ENCODE measurements at regions not wholly inside any gene's neighbourhood (a gene's known extent, or its start where the extent isn't known, plus 50 kb on each side); places are given as distances from the start of the nearest gene placed in this dataset.
"Not testable (repeated sequence)": the region's sequence is repeated elsewhere in the genome, so short reads cannot be mapped to it uniquely, and the experiment has no call there.

DNA sequence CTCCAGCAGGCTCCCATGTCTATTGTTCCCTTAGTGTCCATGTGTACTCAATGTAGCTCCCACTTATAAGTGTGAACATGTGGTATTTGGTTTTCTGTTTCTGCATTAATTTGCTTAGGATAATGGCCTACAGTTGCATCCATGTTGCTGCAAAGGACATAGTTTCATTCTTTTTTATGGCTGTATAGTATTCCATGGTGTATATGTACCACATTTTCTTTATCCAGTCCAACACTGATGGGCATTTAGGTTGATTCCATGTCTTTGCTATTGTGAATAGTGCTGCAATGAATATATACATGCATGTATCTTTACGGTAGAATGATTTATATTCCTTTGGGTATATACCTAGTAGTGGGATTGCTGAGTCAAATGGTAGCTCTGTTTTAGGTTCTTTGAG lies 116.5 kb upstream of the UGP2 start:
- TF ChIP-seq CTCF, POLR2A (IDR thresholded peaks at IDR 0.05): not testable (repeated sequence)
